Natural killer cell treated with Interleukin-12 subunit alpha and Interleukin-12 subunit beta and Interleukin-15 and Interleukin-18, amount 100 ng/mL, for 72 hours (primary cell): ENCODE measurements at regions not wholly inside any gene's neighbourhood (a gene's known extent, or its start where the extent isn't known, plus 50 kb on each side); places are given as distances from the start of the nearest gene placed in this dataset.

Experiments used
- ATAC-seq, 2 donors: fragments of 150-1000 bp; cut with Tn5 transposase in 1 of 2; sonication (Bioruptor Pico), chemical (Tn5 transposase) in 1 of 2; 2 replicates each; pipeline ENCODE4 v1.10.0; 2021
- DNase-seq: peaks from one replicate; pipeline ENCODE4 v3.0.0; 2022; ENCODE audit warnings: low spot score
- H3K27ac Mint-ChIP-seq, 2 donors: 1 replicate in 1 of 2; 2 replicates in 1 of 2; pipeline ENCODE4 v1.8.0; 2022; ENCODE audit warnings: mixed read lengths in 2 of 2, mild to moderate bottlenecking in 1 of 2, moderate library complexity in 1 of 2
- H3K27me3 Mint-ChIP-seq, 2 donors: 1 replicate in 1 of 2; 2 replicates in 1 of 2; pipeline ENCODE4 v1.8.0; 2022; ENCODE audit warnings: mixed read lengths in 2 of 2
- H3K36me3 Mint-ChIP-seq: one replicate; pipeline ENCODE4 v1.8.0; 2022; ENCODE audit warnings: mixed read lengths
- H3K4me1 Mint-ChIP-seq, 2 donors: 1 replicate in 1 of 2; 2 replicates in 1 of 2; pipeline ENCODE4 v1.8.0; 2022; ENCODE audit warnings: low read depth in 2 of 2, mixed read lengths in 2 of 2, mild to moderate bottlenecking in 1 of 2
- H3K4me3 Mint-ChIP-seq: one replicate; pipeline ENCODE4 v1.8.0; 2022; ENCODE audit warnings: mixed read lengths
- H3K9me3 Mint-ChIP-seq: 2 replicates; pipeline ENCODE4 v1.8.0; 2022; ENCODE audit warnings: mixed read lengths

GRCh38 chr4:18343581-18343980, 322.0 kb upstream of the LCORL start:
- DNase-seq, result no peak
- no peak for ATAC-seq
- H3K27me3 Mint-ChIP-seq, result no peaks in the 10 kb centered on the region

GRCh38 chr4:18342847-18343246, 321.3 kb upstream of the LCORL start:
- Mint-ChIP-seq H3K27ac (no peak overlapping the region), H3K4me1 (no peaks in the 10 kb centered on the region), H3K27me3 (no peaks in the 10 kb centered on the region), H3K36me3 (no peaks in the 10 kb centered on the region), H3K9me3 (peaks cover 12% of the 10 kb centered on the region), H3K4me3 (no peak overlapping the region)
- ATAC-seq, result no peak
- DNase-seq, result no peak

More at GRCh38 chr4:18343581-18343980, 322.0 kb upstream of the LCORL start:
- no peak overlapping the region for H3K27ac Mint-ChIP-seq
- H3K4me1 Mint-ChIP-seq, result no peaks in the 10 kb centered on the region
- peaks cover 12% of the 10 kb centered on the region for H3K9me3 Mint-ChIP-seq
- H3K4me3 Mint-ChIP-seq, result no peak overlapping the region
- no peaks in the 10 kb centered on the region for H3K36me3 Mint-ChIP-seq

- ATAC-seq (no peak), DNase-seq (no peak)
- H3K27me3 Mint-ChIP-seq, result peaks cover 2 to 17% of the 10 kb centered on the region in 2 donors
- no peak overlapping the region for H3K27ac Mint-ChIP-seq
- peaks cover 6% of the 10 kb centered on the region for H3K9me3 Mint-ChIP-seq
- no peaks in the 10 kb centered on the region for H3K4me1 Mint-ChIP-seq
- no peaks in the 10 kb centered on the region for H3K36me3 Mint-ChIP-seq
- no peak overlapping the region for H3K4me3 Mint-ChIP-seq
Measured at GRCh38 chr4:18321956-18322530, 300.5 kb upstream of the LCORL start.

GRCh38 chr4:18319431-18319830, 297.9 kb upstream of the LCORL start:
- H3K4me1 Mint-ChIP-seq, result no peaks in the 10 kb centered on the region
- H3K9me3 Mint-ChIP-seq, result peaks cover 13% of the 10 kb centered on the region
- H3K36me3 Mint-ChIP-seq, result no peaks in the 10 kb centered on the region
- ATAC-seq, result no peak
- no peak overlapping the region for H3K27ac Mint-ChIP-seq
- no peak overlapping the region for H3K4me3 Mint-ChIP-seq
- H3K27me3 Mint-ChIP-seq, result peaks cover 2 to 23% of the 10 kb centered on the region in 2 donors
- no peak for DNase-seq

GRCh38 chr4:18318682-18319388, 297.3 kb upstream of the LCORL start:
- no peak overlapping the region for H3K4me3 Mint-ChIP-seq
- ATAC-seq, result no peak
- peaks cover 2 to 23% of the 10 kb centered on the region in 2 donors for H3K27me3 Mint-ChIP-seq
- H3K9me3 Mint-ChIP-seq, result peaks cover 10% of the 10 kb centered on the region
- H3K4me1 Mint-ChIP-seq, result no peaks in the 10 kb centered on the region
- H3K36me3 Mint-ChIP-seq, result no peaks in the 10 kb centered on the region
- DNase-seq, result no peak
- no peak overlapping the region for H3K27ac Mint-ChIP-seq

GRCh38 chr4:18314731-18315130, 293.2 kb upstream of the LCORL start:
- no peak for ATAC-seq
- H3K4me3 Mint-ChIP-seq, result no peak overlapping the region

GRCh38 chr4:18297684-18298083, 276.1 kb upstream of the LCORL start:
- H3K4me1 Mint-ChIP-seq, result no peaks in the 10 kb centered on the region
- DNase-seq, result no peak
- no peak overlapping the region for H3K27ac Mint-ChIP-seq
- ATAC-seq, result no peak
- peaks cover 7% of the 10 kb centered on the region for H3K9me3 Mint-ChIP-seq
- no peaks in the 10 kb centered on the region for H3K27me3 Mint-ChIP-seq
- H3K4me3 Mint-ChIP-seq, result no peak overlapping the region
- H3K36me3 Mint-ChIP-seq, result no peaks in the 10 kb centered on the region

More at GRCh38 chr4:18314731-18315130, 293.2 kb upstream of the LCORL start:
- Mint-ChIP-seq H3K27me3 (peaks cover 2 to 12% of the 10 kb centered on the region in 2 donors), H3K9me3 (peaks cover 10% of the 10 kb centered on the region), H3K36me3 (no peaks in the 10 kb centered on the region), H3K27ac (no peak overlapping the region), H3K4me1 (no peaks in the 10 kb centered on the region)
- DNase-seq, result no peak

- Mint-ChIP-seq H3K4me3 (no peak overlapping the region), H3K27ac (no peak overlapping the region), H3K9me3 (peaks cover 11% of the 10 kb centered on the region), H3K36me3 (no peaks in the 10 kb centered on the region), H3K4me1 (no peaks in the 10 kb centered on the region), H3K27me3 (no peaks in the 10 kb centered on the region)
- DNase-seq (no peak), ATAC-seq (no peak)
Measured at GRCh38 chr4:18296411-18296810, 274.9 kb upstream of the LCORL start.

GRCh38 chr4:18294846-18295245, 273.3 kb upstream of the LCORL start:
- peaks cover 11% of the 10 kb centered on the region for H3K9me3 Mint-ChIP-seq
- no peaks in the 10 kb centered on the region for H3K4me1 Mint-ChIP-seq
- DNase-seq (no peak), ATAC-seq (no peak)
- no peaks in the 10 kb centered on the region for H3K36me3 Mint-ChIP-seq
- H3K27me3 Mint-ChIP-seq, result no peaks in the 10 kb centered on the region
- no peak overlapping the region for H3K4me3 Mint-ChIP-seq
- H3K27ac Mint-ChIP-seq, result no peak overlapping the region

GRCh38 chr4:18294021-18294420, 272.5 kb upstream of the LCORL start:
- H3K27me3 Mint-ChIP-seq, result no peaks in the 10 kb centered on the region
- H3K36me3 Mint-ChIP-seq, result no peaks in the 10 kb centered on the region
- DNase-seq (no peak), ATAC-seq (no peak)
- no peaks in the 10 kb centered on the region for H3K4me1 Mint-ChIP-seq
- no peak overlapping the region for H3K27ac Mint-ChIP-seq
- peaks cover 10% of the 10 kb centered on the region for H3K9me3 Mint-ChIP-seq
- no peak overlapping the region for H3K4me3 Mint-ChIP-seq

GRCh38 chr4:18292411-18292810, 270.9 kb upstream of the LCORL start:
- Mint-ChIP-seq H3K27me3 (no peaks in the 10 kb centered on the region), H3K9me3 (peaks cover 9% of the 10 kb centered on the region)

GRCh38 chr4:18291981-18292380, 270.4 kb upstream of the LCORL start:
- no peak overlapping the region for H3K4me3 Mint-ChIP-seq
- no peaks in the 10 kb centered on the region for H3K4me1 Mint-ChIP-seq
- peaks cover 7% of the 10 kb centered on the region for H3K9me3 Mint-ChIP-seq
- DNase-seq, result no peak
- H3K27ac Mint-ChIP-seq, result no peak overlapping the region
- ATAC-seq, result no peak
- H3K36me3 Mint-ChIP-seq, result no peaks in the 10 kb centered on the region
- H3K27me3 Mint-ChIP-seq, result no peaks in the 10 kb centered on the region

More at GRCh38 chr4:18292411-18292810, 270.9 kb upstream of the LCORL start:
- Mint-ChIP-seq H3K36me3 (no peaks in the 10 kb centered on the region), H3K27ac (no peak overlapping the region), H3K4me3 (no peak overlapping the region), H3K4me1 (no peaks in the 10 kb centered on the region)
- DNase-seq, result no peak
- ATAC-seq, result no peak

- H3K27ac Mint-ChIP-seq, result no peak overlapping the region
- no peaks in the 10 kb centered on the region for H3K27me3 Mint-ChIP-seq
- H3K9me3 Mint-ChIP-seq, result peaks cover 4% of the 10 kb centered on the region
- H3K4me1 Mint-ChIP-seq, result no peaks in the 10 kb centered on the region
- ATAC-seq, result no peak
- no peak overlapping the region for H3K4me3 Mint-ChIP-seq
- no peak for DNase-seq
- H3K36me3 Mint-ChIP-seq, result no peaks in the 10 kb centered on the region
Measured at GRCh38 chr4:18291256-18291655, 269.7 kb upstream of the LCORL start.

GRCh38 chr4:18285357-18285756, 263.8 kb upstream of the LCORL start:
- Mint-ChIP-seq H3K9me3 (peaks cover 7% of the 10 kb centered on the region), H3K4me3 (no peak overlapping the region), H3K27ac (no peak overlapping the region), H3K4me1 (no peaks in the 10 kb centered on the region), H3K36me3 (no peaks in the 10 kb centered on the region), H3K27me3 (no peaks in the 10 kb centered on the region)
- ATAC-seq, result no peak
- no peak for DNase-seq
